ENCODE measurements at regions not wholly inside any gene's neighbourhood (a gene's known extent, or its start where the extent isn't known, plus 50 kb on each side); places are given as distances from the start of the nearest gene placed in this dataset.
"Not testable (repeated sequence)": the region's sequence is repeated elsewhere in the genome, so short reads cannot be mapped to it uniquely, and the experiment has no call there.

DNA sequence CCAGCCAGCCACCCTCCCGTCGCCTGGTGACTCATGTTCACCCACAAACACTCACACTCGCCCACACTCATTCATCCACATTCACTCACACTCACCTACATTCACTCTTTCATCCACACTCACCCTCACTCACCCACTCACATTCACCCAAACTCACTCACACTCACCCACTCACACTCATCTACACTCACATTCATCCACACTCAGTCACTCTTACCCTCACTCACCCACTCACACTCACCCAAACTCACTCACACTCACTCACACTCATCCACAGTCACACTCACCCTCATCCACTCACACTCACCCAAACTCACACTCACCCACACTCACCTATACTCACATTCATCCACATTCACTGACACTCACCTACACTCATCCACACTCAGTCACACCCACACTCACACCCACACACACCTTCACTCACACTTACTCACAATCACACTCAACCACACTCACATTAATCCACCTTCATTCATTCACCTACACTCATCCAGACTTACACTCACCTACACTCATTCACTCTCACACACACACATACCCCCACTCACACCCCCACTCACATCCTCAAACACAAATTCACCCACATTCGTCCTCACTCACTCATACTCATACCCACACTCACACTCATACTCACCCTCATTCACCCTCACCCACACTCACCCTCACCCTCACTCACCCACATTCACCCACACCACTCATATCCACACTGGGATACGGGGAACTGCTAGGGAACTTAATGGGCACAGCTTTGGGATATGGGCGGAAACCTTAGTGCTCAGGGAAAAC, 2221.6 kb upstream of the AGA start:
- no peak for DNase-seq (ENCODE audit: low read depth)
- H3K4me3 ChIP-seq (ENCODE audit: low read depth, low read length) = no peak overlapping the region
- TF ChIP-seq, protein P1, sequence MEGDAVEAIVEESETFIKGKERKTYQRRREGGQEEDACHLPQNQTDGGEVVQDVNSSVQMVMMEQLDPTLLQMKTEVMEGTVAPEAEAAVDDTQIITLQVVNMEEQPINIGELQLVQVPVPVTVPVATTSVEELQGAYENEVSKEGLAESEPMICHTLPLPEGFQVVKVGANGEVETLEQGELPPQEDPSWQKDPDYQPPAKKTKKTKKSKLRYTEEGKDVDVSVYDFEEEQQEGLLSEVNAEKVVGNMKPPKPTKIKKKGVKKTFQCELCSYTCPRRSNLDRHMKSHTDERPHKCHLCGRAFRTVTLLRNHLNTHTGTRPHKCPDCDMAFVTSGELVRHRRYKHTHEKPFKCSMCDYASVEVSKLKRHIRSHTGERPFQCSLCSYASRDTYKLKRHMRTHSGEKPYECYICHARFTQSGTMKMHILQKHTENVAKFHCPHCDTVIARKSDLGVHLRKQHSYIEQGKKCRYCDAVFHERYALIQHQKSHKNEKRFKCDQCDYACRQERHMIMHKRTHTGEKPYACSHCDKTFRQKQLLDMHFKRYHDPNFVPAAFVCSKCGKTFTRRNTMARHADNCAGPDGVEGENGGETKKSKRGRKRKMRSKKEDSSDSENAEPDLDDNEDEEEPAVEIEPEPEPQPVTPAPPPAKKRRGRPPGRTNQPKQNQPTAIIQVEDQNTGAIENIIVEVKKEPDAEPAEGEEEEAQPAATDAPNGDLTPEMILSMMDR (IDR thresholded peaks at IDR 0.05; ENCODE audit: insufficient read depth, low read length) = no peak

DNA sequence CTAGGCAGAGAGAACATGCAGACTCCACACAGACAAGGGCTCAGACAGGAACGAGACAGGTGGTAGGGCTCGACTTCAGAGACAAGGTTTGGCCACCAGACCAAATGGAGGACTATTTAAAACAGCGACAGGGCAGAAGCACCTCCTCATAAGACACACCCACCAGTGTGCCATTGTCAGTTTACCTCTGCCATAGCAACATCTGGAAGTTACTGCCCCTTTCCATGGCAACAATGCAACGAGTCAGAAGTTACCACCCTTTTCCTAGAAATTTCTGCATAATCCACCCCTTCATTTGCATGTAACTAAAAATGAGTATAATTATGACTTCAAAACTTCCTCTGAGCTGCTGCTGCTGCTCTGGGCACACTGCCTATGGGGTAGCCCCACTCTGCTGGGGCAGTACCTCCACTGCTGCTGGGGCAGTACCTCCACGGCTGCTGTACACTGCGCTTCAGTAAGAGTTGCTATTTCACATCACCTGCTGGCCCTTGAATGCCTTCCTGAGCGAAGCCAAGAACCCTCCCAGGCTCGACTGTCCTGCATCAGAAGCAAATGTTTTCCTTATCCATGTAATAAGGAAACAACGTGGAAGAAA, 2222.3 kb upstream of the AGA start:
- no peak for DNase-seq (ENCODE audit: low read depth)
- no peak overlapping the region for H3K4me3 ChIP-seq (ENCODE audit: low read depth, low read length)
- TF ChIP-seq, protein P1 (IDR thresholded peaks at IDR 0.05; ENCODE audit: insufficient read depth, low read length) = no peak

DNA sequence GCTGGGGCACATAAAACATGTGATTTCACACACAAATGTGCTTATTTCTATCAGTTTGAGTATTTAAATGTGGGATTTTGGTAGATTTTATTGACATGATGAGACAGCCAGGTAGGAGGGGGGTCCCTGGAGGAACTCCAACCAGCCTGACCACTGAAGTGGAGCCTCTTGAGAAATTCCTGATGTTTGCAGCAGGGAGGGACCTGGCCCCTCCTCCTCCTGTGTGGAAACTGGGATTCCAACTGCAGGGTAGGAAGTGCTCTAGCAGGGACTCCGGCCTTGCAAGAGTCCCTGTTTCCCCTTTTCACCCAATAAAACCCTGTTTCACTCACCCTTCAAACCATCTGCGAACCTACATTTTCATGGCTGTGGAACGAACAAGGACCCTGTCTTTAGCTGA, 2224.0 kb upstream of the AGA start:
- H3K4me3 ChIP-seq (ENCODE audit: low read depth, low read length) = no peak overlapping the region
- TF ChIP-seq, protein P1 (IDR thresholded peaks at IDR 0.05; ENCODE audit: insufficient read depth, low read length) = no peak
- DNase-seq (ENCODE audit: low read depth) = no peak

DNA sequence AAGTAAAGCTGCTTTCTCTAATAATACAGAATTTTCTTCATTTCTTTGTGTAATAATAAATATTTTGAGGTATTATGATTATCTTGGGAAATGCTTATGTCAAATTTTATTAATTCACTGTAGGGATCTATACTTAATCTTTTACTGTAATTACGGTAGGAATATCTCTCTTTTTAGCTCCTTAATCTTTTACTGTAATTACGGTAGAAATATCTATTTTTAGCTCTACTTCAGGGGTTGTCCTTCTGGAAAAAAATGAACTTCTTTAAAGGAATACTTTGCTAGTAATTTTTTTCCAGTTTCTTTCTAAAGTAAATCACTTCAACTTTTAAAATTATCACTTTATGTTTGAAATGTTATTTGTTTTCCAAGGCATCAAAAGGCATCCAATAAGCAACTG, 2229.4 kb upstream of the AGA start:
- TF ChIP-seq, protein P1 (IDR thresholded peaks at IDR 0.05; ENCODE audit: insufficient read depth, low read length) = no peak
- DNase-seq (ENCODE audit: low read depth) = no peak
- H3K4me3 ChIP-seq (ENCODE audit: low read depth, low read length) = no peak overlapping the region

DNA sequence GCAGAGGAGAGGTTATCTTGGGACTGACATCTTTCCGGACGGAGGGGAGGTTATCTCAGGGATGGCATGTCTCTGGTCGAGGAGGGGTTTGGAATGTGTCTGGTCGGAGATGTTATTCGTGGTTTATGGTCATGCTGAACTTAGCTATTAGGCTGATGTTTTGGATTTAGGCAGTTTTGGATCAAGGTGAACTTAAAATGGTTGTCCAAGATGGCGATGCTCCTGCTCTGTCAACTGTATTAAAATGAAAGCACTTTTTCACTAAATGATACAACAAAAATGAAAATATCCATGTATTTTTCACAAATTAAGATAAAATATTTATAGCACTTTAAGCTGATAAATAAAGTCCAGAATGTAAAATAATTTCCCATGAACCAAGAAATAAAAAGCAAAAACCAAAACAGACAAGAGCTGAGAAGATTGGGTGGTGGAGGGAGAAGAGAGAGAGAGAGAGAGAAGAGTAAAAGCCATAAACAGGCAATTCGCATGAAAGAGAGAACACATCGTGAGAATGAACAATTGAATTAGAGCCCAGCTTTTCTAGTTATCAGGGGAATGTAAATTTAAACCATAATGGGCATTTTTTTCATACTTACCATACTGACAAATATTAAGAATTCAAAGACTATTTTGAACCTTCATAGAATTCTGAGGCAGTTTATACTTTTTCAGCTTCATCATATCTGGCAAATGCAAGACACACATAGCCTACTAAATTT, 2236.0 kb upstream of the AGA start:
- H3K4me3 ChIP-seq (ENCODE audit: low read depth, low read length) = no peak overlapping the region
- DNase-seq (ENCODE audit: low read depth) = no peak
- TF ChIP-seq, protein P1 (IDR thresholded peaks at IDR 0.05; ENCODE audit: insufficient read depth, low read length) = no peak

DNA sequence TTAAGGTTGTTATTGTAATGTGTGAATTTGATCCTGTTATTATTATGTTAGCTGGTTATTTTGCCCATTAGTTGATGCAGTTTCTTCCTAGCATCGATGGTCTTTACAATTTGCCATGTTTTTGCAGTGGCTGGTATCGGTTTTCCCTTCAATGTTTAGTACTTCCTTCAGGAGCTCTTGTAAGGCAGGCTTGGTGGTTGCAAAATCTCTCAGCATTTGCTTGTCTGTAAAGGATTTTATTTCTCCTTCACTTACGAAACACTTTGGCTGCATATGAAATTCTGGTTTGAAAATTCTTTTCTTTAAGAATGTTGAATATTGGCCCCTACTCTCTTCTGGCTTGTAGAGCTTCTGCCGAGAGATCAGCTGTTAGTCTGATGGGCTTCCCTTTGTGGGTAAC, 2241.4 kb upstream of the AGA start:
- DNase-seq (ENCODE audit: low read depth); H3K4me3 ChIP-seq (ENCODE audit: low read depth, low read length): not testable (repeated sequence)

DNA sequence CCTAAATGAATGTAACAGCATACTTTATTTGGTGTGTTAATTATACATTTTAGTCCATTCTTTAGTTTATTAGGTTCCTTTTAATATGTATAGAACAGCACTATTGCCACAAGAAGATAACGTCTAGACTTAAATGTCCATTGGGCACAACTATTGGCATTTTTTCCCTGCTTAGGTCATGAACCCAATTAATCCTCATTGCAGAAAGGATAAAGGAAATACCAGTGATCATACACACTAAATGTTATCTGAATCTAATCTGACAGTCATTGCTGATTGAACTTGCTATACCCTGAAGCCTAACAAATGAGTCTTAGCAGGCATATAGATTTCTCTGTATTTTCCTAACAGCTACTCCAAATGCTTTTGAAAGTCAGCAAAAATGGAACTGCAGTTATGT, 2250.0 kb upstream of the AGA start:
- no peak overlapping the region for H3K4me3 ChIP-seq (ENCODE audit: low read depth, low read length)
- TF ChIP-seq, protein P1 (IDR thresholded peaks at IDR 0.05; ENCODE audit: insufficient read depth, low read length) = no peak
- DNase-seq (ENCODE audit: low read depth) = no peak
